ENCODE measurements at regions not wholly inside any gene's neighbourhood (a gene's known extent, or its start where the extent isn't known, plus 50 kb on each side); places are given as distances from the start of the nearest gene placed in this dataset.

- no peak for DNase-seq (ENCODE audit: low read depth in 1 of 2, low spot score in 1 of 2)
These were observed 217.1 kb upstream of the MAN1A1 start for GRCh38 chr6:119566546-119567260.

GRCh38 chr6:119565893-119566292 lies 216.3 kb upstream of the MAN1A1 start:
- DNase-seq (ENCODE audit: low read depth in 1 of 2, low spot score in 1 of 2): no peak

- no peak for DNase-seq (ENCODE audit: low read depth in 1 of 2, low spot score in 1 of 2)
These were observed 212.6 kb upstream of the MAN1A1 start for GRCh38 chr6:119562168-119562567.

DNA sequence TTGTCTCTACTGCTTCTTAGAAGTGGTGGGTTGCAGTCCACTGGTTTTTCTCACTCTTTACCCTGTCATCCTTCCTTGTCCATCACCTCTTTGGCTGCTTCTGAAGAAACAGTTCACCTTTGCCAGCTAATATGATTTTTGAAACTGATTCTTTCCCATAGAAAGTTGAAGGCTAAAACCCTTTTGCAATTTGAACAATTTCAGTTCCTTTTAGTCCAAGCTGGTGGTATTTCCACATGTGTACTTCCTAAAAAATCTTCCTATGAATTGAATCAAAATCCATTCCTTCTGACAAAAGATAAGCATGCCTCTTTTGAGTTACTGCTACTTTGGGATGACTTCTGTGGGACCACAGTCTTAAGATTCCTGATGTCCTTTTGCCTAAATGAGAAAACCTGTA lies 210.0 kb upstream of the MAN1A1 start:
- DNase-seq (ENCODE audit: low read depth in 1 of 2, low spot score in 1 of 2): no peak

DNA sequence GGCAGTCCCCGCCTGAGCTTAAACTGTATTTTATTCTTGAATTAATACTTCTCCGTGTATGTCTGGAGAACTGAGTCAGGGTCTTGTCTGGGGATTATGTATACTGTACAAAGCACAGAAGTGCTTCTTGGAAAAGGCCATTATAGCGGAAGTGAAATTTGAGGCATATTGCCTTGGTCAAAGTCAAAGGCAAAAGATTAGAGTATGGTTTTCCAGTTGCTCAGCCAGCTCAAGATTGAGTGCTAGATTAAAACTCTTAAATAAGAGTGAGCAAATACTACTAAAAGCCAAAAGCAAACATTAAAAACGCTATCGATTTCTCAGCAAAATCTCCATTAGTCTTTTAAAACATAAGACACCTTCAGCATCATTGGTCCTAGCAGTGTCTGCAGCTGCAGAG lies 207.7 kb upstream of the MAN1A1 start:
- DNase-seq (ENCODE audit: low read depth in 1 of 2, low spot score in 1 of 2): no peak

DNA sequence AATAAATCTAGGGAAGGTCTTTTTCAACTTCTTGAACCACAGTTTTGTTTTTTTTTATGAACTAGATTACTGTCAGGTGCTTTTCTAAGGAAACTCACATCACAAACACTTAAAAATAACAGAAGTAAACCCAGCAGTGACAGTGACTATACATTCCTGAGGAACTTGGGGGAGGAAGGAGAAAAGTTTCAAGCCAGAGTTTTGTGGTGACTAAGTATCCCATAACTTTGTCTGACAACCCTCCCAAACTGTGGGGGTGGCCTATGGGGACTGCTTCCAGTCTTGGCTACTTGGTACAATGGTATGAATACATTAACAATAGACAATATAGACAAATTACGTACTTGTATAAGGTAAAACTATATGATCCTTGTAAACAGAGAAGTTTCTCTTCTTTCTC lies 202.5 kb upstream of the MAN1A1 start:
- DNase-seq (ENCODE audit: low read depth in 1 of 2, low spot score in 1 of 2): no peak

DNA sequence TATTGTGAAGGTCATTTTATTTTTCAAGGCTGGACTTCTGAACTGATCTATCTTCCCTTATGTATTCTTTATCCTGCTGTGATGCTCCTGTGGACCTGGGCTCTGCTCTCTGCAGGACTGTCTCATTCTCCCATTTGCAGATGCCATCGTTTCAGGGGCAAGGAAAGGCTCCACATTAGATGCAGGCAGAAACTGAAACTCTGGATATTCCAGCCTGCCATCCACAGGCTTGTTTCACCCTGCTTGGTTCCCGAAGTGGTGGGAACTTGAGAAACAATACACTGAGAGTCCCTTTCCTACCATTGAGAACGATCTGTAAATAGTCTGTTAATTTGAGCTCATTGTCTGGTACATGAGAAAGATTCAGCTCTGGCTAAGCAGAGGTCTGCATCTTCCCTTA lies 197.5 kb upstream of the MAN1A1 start:
- DNase-seq (ENCODE audit: low read depth in 1 of 2, low spot score in 1 of 2): no peak

DNA sequence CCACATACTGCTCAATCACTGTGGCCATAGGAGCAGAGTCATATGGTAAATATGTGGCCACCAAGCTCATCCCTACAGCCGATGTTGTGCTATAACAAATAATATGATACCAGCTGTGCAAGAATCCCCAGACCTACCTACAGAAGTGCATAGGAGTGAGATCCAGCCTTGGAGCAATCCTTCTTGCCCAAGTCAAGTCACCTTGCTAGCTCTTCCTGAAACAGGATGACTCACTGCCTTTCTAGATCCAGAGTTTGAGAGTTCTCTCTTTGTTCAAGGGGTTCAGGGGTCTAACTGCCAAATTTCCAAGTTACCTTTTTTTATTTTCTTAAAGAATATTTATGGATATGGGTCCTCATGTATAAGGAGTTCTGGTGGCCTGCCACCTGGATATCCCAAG lies 195.7 kb upstream of the MAN1A1 start:
- no peak for DNase-seq (ENCODE audit: low read depth in 1 of 2, low spot score in 1 of 2)

DNA sequence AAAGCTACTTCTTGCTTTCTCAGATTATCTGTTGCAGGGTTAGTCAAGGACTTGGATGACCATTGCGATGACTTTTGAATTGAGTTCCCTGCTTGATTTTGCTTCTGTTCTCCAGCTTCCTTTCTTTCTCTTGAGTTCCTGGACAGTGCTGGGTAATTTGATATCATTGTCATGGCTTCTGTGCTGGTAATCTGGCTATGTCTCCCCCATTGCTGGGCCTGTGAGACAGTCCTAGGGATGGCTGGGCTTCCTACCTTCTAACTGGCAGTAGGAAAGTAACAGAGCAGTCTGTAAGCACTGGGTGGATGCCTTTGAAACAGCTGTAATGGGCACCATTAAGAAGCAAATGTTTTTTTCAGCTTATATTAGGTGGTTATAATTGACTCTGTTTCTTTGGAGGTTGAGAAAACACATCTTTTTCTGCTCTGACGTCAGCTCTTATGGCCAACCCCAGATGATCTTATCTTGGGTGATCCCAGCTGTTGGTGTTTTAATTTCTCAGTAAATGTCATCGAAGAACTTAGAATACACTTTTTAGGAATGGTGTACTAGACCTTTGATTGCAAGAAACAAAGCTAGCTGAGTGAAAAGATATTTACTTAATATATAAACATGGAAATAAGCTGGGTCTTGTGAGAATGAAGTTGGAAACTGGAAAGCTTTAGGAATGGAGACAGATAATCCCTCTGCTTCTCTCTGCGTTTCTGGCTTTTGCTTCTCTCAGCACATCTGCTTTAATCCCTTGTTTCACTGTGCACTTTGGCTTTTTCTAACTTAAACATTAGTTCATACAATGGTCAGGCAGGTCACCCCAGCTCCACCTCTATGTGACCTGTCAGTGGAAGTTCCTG lies 195.0 kb upstream of the MAN1A1 start:
- no peak for DNase-seq (ENCODE audit: low read depth in 1 of 2, low spot score in 1 of 2)

GRCh38 chr6:119543332-119543731 lies 193.8 kb upstream of the MAN1A1 start:
- DNase-seq (ENCODE audit: low read depth in 1 of 2, low spot score in 1 of 2): no peak

DNA sequence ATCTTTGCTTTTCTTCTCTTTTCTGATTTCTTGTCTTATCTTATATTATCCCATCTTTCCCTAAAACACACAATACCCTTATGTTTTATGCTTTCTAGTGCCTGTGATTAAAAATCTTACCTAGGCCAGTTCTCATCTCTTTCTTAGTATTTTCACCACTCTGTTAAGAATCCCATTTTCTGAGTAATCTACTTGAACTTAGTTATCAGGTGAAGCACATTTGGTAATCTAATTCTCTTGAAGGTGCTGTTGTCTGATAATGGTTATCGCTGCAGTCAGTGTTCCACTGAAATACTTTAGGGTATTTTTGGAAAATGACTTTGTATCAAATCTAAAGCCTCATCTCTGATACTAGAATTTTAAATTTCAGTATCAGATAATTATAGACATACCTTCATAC lies 192.5 kb upstream of the MAN1A1 start:
- DNase-seq (ENCODE audit: low read depth in 1 of 2, low spot score in 1 of 2): no peak

DNA sequence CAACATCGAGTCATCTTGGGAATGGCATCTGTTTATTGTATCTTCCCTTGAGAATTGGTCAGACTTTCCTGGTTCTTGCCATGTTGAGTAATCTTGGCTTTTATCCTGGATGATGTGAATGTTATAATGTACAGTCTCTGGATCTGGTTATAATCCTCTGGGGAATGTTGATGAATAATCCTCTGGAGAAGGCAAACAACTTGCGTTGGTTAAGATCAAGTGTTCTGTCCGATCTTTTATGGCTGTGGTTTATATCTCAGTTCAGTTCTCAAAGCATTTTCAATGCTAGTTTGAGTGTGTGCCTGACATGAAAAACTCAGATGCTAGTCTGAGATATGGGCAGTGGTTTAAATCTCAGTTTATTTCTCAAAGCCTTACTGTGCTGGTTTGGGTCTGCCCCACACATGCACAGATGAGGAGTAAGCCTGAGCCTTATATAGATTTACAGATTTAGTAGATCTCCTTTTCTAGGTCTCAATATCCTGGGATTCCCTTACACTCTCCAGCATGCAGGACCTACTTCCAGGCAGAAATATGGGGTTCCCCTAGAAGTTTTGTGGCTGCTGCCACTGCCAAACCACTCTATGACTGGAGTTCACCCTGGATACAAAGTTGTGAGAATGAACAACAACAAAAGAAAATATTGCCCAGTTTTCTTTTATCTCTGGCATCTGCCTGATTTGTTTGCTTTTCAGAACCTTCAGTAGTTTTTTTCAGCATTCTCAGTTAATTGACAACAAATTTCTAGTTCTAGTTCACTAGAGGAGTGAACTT lies 191.8 kb upstream of the MAN1A1 start:
- DNase-seq (ENCODE audit: low read depth in 1 of 2, low spot score in 1 of 2): no peak

DNA sequence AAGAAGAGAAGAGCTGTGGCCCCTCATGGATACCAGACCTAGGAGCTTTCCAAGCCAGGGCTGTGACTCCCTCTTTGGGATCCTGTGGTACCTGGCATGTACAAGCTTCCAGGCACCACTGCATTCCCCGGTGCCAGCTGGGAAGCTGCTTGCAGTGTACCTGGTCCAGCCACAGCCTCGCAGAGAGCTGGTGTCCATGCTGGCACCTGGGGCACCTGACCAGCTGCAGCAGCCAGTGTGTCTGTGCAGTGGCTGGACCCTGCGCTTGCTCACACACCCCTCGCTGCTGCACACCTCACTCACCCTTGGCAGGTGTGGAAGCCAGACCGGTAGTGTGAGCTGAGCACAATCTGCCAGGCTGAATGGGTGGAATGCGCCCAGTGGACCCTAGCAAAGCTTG lies 190.9 kb upstream of the MAN1A1 start:
- no peak for DNase-seq (ENCODE audit: low read depth in 1 of 2, low spot score in 1 of 2)

DNA sequence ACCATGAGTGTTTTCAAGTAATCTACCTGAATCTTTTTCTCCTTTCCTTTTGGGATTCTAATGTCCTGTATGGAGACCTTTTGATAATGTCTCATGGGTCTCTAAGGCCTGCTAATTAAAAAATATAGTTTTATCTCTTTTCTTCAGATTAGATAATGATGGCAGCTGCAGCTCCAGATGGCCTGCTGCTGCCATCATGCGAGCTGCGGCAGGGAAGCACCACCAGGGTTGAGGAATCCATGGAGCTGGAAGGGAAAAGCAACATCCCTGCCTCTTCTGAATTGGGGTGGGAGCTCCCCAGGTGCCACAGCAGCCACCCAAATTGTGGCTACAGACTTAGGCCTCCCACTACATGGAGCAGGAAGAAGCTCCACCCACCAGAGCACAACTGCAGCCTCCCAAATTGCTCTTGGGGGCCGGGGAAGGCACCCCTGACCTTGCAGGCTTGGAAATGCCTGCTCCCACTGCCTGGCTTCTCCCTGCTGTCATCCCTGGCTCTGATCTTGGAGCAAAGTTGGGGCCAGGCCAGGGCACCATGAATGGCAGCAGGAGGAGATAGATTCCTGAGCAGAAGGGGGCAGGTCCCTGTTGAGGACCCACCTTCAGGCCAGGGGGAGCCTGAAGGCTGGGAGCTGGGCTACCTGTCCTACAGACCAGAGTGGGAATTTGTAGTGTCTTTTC lies 189.6 kb upstream of the MAN1A1 start:
- no peak for DNase-seq (ENCODE audit: low read depth in 1 of 2, low spot score in 1 of 2)

DNA sequence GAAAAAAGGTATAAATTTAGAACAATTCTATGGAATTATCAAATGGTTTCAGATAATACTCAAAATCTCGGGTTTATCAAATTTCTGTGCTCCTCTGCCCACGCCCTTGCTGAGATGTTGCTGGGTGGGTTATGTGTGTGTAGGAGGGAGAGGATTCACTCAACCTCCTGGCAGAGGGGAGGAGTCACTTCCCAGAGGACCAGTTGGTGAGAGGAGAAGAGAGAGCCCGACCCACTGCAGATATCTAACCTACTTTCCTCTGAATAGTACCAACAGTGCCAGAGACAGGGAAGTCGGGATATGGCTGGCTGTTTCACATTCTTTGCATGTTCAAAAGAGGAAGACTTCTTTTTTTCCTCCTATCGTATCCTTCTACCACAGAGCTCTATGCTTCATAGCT lies 187.1 kb upstream of the MAN1A1 start:
- no peak for DNase-seq (ENCODE audit: low read depth in 1 of 2, low spot score in 1 of 2)

GRCh38 chr6:119535332-119535731 lies 185.8 kb upstream of the MAN1A1 start:
- no peak for DNase-seq (ENCODE audit: low read depth in 1 of 2, low spot score in 1 of 2)

DNA sequence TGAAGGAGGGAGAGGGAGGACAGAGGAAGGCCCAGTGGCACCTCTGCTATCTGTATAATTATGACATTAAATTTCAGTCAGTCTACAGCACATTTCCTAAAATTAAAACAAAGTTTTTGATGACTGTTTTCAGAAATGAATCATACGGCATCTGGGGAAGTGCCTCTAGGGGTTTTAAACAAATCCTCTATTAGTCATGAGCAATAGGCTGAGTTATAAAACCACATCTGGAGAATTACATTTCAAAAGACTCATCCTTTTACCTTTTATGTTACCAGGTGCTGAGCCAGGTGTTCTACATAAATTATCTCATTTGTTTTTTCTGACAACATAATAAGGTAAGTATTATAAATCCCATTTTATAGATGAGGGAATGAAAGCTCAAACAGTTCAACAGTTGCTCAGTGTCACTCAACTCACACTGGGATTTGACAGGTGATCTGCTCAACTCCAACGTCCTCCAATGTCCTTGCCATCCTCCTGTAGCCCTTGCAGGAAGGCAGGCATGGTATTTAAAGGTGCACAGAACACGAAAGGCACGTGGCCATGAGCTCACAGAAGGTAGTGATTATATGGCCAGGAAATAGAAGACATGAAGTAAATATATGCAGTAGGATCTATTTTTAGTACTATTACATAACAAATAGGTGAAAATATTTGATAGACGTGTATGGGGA lies 184.2 kb upstream of the MAN1A1 start:
- DNase-seq (ENCODE audit: low read depth in 1 of 2, low spot score in 1 of 2): no peak

- DNase-seq (ENCODE audit: low read depth in 1 of 2, low spot score in 1 of 2): no peak
These were observed 177.6 kb upstream of the MAN1A1 start for GRCh38 chr6:119527231-119527578.

DNA sequence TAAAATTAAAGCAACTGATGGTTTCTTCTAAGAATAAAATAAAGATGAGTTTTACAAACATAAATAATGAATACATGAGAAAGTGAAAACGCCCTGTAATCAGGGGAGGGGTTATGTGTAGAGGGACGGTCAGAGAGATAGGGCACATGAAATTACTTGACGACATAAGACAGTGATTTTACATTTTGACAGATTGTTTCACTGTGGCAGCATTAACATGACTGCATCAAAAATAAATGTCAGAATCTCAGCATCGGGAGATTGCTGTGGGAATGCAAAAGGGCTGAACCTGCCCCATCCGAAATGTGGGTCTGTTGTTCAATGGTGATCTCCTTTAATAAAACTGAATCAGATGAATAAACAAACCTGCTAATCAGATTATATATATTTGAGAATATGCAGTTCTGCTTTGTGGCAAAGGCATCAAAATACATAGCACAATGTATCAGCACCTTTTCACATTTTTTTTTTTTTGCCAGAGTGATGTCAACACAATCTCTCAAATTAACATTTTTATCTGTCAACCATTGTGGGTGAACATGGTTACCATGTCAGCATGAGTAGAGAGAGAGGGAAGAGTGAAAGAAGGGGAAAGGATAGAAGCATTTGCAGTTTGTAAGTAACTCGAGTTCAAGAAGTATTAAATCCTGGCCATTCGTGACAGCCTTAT lies 177.1 kb upstream of the MAN1A1 start:
- DNase-seq (ENCODE audit: low read depth in 1 of 2, low spot score in 1 of 2): no peak

DNA sequence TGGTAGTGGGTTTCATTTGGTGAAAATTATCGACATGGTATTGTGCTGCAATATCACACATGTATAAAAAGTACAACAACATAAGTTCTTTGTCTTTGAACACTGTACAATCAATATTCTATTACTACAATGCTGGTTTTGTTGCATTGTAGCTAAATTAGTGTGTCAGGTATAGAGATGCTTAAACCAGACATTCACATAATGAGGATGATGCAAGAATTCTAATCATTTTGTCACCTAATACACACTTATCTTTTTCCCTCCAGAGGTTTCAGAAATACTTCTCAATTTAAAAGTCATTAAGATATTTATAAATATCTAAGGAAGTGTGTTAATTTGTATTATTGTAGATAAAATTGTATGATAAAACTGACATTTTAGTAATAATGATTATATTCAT lies 174.8 kb upstream of the MAN1A1 start:
- DNase-seq (ENCODE audit: low read depth in 1 of 2, low spot score in 1 of 2): no peak
